HG02938 (cell line): ENCODE measurements at regions not wholly inside any gene's neighbourhood (a gene's known extent, or its start where the extent isn't known, plus 50 kb on each side); places are given as distances from the start of the nearest gene placed in this dataset.

ENCODE experiments used
- ATAC-seq: cut with Tn5 transposase; IDR thresholded peaks from one replicate; pipeline ENCODE4 v1.9.1; 2021; ENCODE audit warnings: mild to moderate bottlenecking, moderate library complexity; ENCODE audit not compliant: unreplicated experiment

GRCh38 chr2:42939411-42940206, 147.2 kb upstream of the HAAO start:
- no peak for ATAC-seq

DNA sequence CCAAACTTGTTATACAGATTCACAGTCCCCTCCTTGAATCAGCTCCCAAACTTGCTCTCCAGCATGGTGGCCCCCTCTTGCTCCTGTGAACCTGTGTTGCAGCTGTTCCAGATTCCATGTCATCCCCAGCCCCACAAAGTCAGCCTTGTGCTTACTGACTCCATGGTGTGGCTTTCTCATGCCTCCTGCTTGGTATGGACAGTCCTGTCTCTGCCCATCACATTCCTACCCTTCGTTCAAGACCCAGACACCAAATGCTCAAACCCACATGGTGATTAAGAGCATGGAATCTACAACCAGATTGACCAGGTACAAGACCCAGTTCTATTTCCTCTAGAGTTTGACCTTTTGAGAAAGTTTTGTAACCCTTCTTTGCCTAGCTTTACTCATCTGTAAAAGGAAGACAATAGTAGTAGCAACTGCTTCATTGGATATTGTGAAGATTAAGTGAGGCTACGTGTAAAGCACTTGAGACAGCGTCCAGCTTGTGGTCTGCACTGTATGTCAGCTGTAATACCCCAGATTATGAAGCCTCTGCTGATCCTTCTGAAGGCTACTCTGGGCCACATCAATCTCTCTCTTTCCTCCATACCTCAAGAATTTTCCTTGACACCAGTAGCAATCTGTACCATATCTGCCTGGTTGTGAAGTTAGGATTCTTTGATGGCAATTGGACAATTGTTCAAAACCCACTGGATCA, 146.4 kb upstream of the HAAO start:
- no peak for ATAC-seq

DNA sequence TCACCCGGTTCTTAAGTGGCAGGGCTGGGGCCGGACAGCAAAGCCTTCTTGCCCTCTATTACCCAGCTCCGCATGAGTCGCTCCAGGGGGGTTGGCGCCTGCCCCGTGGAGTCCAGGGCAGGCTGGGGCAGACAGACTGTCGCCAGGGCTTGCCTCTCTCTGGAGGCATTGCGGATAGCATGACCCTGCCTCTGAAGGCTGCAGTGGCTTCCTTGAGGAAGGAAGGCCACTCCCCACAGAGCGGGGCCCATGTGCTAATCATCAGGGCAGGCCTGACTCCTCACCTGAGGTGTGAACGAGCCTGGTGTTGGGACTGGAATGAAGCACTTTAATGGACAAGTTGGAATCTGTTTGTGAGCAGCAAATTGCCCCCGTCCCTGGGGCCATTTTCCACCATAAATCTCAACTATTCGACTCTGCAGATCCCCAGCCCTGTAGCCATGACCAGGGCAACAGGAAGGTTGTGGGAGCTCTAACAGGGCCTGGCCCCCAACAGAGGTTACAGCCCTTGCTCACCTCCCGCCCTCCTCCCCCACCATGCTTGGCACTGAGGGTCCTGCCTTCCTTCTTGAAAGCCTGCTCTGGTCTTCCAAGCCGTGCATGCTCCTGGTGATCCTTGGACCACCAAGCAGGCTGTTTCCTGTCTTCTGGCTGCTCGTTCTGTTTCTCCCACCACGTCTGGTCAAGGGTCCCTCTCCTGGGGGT, 144.9 kb upstream of the HAAO start:
- no peak for ATAC-seq

GRCh38 chr2:42935692-42936671, 143.6 kb upstream of the HAAO start:
- ATAC-seq = no peak

GRCh38 chr2:42934580-42935186, 142.3 kb upstream of the HAAO start:
- no peak for ATAC-seq

DNA sequence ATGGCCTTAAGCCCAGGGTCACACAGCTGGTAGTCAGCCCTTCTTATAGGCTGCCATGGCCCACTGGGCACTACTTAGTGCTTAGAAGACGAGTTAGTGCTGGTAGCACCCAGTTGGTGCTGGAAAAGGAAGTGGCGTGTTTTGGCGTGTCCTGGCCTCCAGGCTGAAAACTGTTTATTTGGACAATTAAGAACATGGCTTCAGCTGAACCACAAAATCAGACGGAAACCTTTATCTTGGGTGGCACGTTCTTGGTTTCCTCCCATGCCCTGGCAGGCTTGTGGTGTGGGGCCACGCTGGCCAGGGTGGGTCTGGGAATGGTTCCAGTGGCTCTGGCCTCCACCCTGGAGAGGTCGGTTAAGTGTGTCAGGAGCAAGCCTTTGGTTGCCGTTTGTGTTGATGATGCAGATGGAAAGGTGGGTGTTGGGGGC, 141.5 kb upstream of the HAAO start:
- ATAC-seq = no peak

GRCh38 chr2:42932271-42933151, 140.1 kb upstream of the HAAO start:
- ATAC-seq = no peak

GRCh38 chr2:42931818-42932195, 139.4 kb upstream of the HAAO start:
- ATAC-seq = no peak

- no peak for ATAC-seq
Measured at GRCh38 chr2:42931146-42931817, 138.9 kb upstream of the HAAO start.

DNA sequence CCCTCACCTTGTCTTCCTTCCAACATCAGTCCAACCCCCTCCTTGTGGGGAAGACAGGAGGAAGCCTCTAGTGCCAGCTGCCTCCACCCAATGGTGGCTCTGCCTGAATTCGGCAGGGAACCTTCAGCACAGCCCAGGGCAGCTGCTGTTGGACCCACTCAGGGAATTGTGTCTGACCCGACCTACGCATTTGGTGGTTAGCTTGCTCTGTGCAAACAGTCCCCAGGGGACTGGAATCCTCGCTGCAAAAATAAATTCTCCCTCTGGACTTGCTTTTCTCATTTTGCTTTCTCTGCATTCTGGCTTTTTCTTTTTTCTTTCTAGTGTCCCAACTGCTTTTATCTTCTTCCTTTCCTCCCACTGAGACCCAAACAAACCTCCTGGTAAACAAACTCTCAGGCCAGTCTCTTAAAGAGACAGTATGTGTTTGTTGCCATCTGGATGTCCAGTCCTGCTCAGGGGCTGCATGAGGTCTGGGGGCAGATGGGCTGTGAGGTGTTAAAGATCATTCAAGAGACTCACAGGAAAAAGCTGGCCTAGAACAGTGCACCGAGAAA, 137.7 kb upstream of the HAAO start:
- ATAC-seq = no peak

- ATAC-seq = no peak
Measured at GRCh38 chr2:42929546-42930024, 137.2 kb upstream of the HAAO start.

GRCh38 chr2:42928692-42929545, 136.5 kb upstream of the HAAO start:
- no peak for ATAC-seq

DNA sequence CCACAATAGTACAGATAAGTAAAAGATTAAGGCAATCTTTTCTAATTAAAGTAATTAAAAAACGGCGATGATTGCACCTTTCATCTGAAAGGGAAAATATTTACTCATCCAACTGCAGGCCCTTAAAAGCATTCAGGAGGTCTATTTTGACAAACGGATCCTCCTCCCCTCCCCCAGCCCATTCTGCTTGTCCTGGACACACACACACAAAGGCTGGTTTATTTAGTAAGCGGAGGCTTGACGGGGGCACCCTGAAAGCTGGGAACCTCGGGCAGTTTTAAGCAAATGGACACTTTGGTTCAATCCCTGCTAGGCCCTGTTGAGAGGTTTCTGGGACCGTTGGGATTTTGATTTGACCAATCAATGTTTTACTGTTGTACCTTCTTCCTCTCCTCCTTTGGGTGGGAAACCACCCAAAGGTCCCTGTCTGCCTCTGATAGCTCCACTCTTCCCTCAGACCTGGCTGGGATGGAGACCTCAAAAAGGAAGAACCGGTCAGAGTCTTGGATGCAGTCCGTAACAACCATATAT, 135.8 kb upstream of the HAAO start:
- ATAC-seq = no peak

DNA sequence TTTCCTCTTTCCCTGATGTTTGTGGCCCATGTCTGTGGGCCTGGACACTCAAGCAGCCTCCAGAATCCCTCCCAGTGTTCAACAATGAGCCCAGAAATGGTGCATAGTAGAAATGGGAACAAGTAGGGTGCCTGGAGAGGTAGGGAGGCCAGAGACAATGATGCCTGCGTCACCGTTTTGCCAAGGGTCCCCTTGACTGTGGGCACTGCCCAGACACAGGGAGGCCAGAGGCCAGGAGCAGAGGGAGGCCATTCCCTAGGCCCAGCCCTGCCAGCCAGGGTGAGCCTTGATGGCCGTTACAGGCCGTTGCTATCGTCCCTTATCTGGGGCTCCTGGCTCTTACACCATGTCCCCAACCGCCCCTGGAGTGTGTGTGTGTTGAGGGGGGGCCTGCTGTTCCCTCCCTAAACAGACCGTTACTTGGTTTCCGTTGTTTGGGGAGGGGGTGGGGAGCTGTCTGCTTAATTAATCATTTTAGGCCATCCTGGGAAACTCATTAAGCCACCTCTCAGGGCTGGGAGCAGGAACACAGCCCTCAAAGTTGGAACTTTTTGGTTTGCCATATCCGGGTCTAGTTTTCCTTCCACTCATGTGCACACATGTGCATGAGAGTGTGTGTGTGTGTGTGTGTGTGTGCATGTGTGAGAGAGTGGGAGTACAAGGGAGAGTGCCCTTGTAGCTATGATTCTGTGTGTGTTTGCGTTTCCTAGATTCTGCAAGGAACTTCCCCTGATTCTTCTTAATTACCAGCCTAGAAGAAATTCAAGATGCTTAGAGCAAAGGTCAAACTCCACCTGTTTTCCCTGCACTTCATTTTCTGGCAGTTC, 135.2 kb upstream of the HAAO start:
- no peak for ATAC-seq

DNA sequence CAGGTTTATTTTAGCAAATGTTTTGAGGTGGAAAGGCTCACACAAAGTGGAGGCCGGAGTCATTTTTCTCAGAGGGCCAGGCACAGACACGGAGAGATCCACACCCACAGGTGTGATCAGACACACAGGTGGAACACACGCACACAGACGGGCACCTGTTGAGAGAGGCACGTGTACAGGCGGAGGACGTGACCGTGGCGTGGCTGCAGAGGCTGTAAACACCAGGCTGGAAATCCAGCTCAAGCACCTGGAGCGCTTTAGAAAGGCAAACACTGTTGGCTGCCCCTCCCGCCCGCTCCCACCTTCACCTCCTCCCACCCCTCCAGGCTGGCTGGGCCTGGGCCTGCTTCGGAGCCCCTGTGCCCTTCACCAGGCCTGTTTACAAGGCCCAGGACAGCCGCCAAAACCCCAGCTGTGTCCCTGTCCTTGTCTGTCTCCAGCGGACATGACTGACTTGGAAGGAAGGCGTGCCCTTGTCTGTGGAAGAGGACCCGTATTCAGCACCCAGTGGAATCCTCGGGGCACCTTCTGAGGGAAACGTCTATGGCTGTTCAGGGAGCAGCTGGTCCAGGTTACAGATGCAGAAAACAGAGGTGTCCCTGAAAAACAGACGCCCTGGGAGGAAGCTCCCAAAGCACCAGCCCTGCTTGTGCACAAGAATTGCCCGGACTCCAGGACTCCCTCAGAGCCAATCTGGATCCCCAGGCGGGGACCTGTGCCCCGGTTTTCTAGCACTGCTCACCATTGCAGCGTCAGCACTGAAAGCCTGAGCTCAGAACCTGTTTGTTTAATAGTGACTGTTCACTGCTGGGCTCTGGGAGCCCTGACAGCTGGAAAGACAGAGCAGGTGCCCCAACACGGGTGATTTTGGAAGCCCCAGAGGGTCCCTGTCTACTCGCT, 134.3 kb upstream of the HAAO start:
- ATAC-seq = no peak
